HG03108 (cell line): ENCODE measurements at regions not wholly inside any gene's neighbourhood (a gene's known extent, or its start where the extent isn't known, plus 50 kb on each side); places are given as distances from the start of the nearest gene placed in this dataset.
"Not testable (repeated sequence)": the region's sequence is repeated elsewhere in the genome, so short reads cannot be mapped to it uniquely, and the experiment has no call there.

Experiments
- ATAC-seq: cut with Tn5 transposase; IDR thresholded peaks from one replicate; pipeline ENCODE4 v1.9.1; 2021; ENCODE audit warnings: moderate library complexity; ENCODE audit not compliant: unreplicated experiment

GRCh38 chr4:65007841-65008439 is 598.7 kb upstream of the TECRL start:
- ATAC-seq: no peak

GRCh38 chr4:64975177-64975576 is 565.9 kb upstream of the TECRL start:
- ATAC-seq: no peak

- no peak for ATAC-seq
These were observed 559.8 kb upstream of the TECRL start for GRCh38 chr4:64969081-64969480.

GRCh38 chr4:64967286-64967685 is 558.0 kb upstream of the TECRL start:
- no peak for ATAC-seq

GRCh38 chr4:64960516-64960915 is 551.3 kb upstream of the TECRL start:
- no peak for ATAC-seq

GRCh38 chr4:64940698-64941097 is 531.4 kb upstream of the TECRL start:
- ATAC-seq: no peak

- no peak for ATAC-seq
These were observed 526.3 kb upstream of the TECRL start for GRCh38 chr4:64935469-64936001.

- ATAC-seq: no peak
These were observed 502.6 kb upstream of the TECRL start for GRCh38 chr4:64911846-64912245.

- ATAC-seq: no peak
These were observed 494.7 kb upstream of the TECRL start for GRCh38 chr4:64903986-64904385.

GRCh38 chr4:64899563-64899962 is 490.3 kb upstream of the TECRL start:
- ATAC-seq: no peak

GRCh38 chr4:64899030-64899429 is 489.8 kb upstream of the TECRL start:
- not testable (repeated sequence) for ATAC-seq

GRCh38 chr4:64897683-64898082 is 488.4 kb upstream of the TECRL start:
- no peak for ATAC-seq

- ATAC-seq: no peak
These were observed 485.8 kb upstream of the TECRL start for GRCh38 chr4:64895031-64895430.

GRCh38 chr4:64893205-64893604 is 484.0 kb upstream of the TECRL start:
- ATAC-seq: no peak

GRCh38 chr4:64889906-64890610 is 480.8 kb upstream of the TECRL start:
- ATAC-seq: no peak

- no peak for ATAC-seq
These were observed 474.0 kb upstream of the TECRL start for GRCh38 chr4:64883087-64883807.

GRCh38 chr4:64882311-64883086 is 473.2 kb upstream of the TECRL start:
- ATAC-seq: no peak

- no peak for ATAC-seq
These were observed 471.3 kb upstream of the TECRL start for GRCh38 chr4:64880557-64880956.

GRCh38 chr4:64876021-64876420 is 466.8 kb upstream of the TECRL start:
- no peak for ATAC-seq

GRCh38 chr4:64870558-64870957 is 461.3 kb upstream of the TECRL start:
- ATAC-seq: no peak

- no peak for ATAC-seq
These were observed 448.6 kb upstream of the TECRL start for GRCh38 chr4:64857815-64858214.
